HS-27A (cell line): ENCODE measurements at regions not wholly inside any gene's neighbourhood (a gene's known extent, or its start where the extent isn't known, plus 50 kb on each side); places are given as distances from the start of the nearest gene placed in this dataset.
"Not testable (repeated sequence)": the region's sequence is repeated elsewhere in the genome, so short reads cannot be mapped to it uniquely, and the experiment has no call there.

Experiments used
- DNase-seq: peaks from one replicate; pipeline ENCODE4 v3.0.0-alpha.2; 2012; ENCODE audit warnings: low read depth, missing footprints

- no peak for DNase-seq
Observed at GRCh38 chr7:106448992-106449859, 164.4 kb upstream of the NAMPT start.

GRCh38 chr7:106448346-106448991 is 163.7 kb upstream of the NAMPT start:
- DNase-seq, result no peak

- DNase-seq, result no peak
Observed at GRCh38 chr7:106447318-106447847, 162.6 kb upstream of the NAMPT start.

GRCh38 chr7:106445366-106445765 is 160.6 kb upstream of the NAMPT start:
- DNase-seq, result not testable (repeated sequence)

- DNase-seq, result no peak
Observed at GRCh38 chr7:106444068-106444655, 159.4 kb upstream of the NAMPT start.

- no peak for DNase-seq
Observed at GRCh38 chr7:106443156-106443555, 158.4 kb upstream of the NAMPT start.

- DNase-seq, result no peak
Observed at GRCh38 chr7:106442476-106442875, 157.7 kb upstream of the NAMPT start.

- DNase-seq, result not testable (repeated sequence)
Observed at GRCh38 chr7:106441343-106441742, 156.6 kb upstream of the NAMPT start.

GRCh38 chr7:106436933-106437332 is 152.2 kb upstream of the NAMPT start:
- not testable (repeated sequence) for DNase-seq

GRCh38 chr7:106433377-106433776 is 148.6 kb upstream of the NAMPT start:
- DNase-seq, result no peak

GRCh38 chr7:106430535-106431455 is 146.0 kb upstream of the NAMPT start:
- DNase-seq, result no peak

- no peak for DNase-seq
Observed at GRCh38 chr7:106430103-106430502, 145.3 kb upstream of the NAMPT start.

- no peak for DNase-seq
Observed at GRCh38 chr7:106426803-106427202, 142.0 kb upstream of the NAMPT start.

GRCh38 chr7:106425017-106425719 is 140.4 kb upstream of the NAMPT start:
- DNase-seq, result no peak

GRCh38 chr7:106424476-106425016 is 139.8 kb upstream of the NAMPT start:
- no peak for DNase-seq

GRCh38 chr7:106423821-106424475 is 139.2 kb upstream of the NAMPT start:
- DNase-seq, result no peak

GRCh38 chr7:106423111-106423510 is 138.3 kb upstream of the NAMPT start:
- no peak for DNase-seq

- no peak for DNase-seq
Observed at GRCh38 chr7:106421181-106421762, 136.5 kb upstream of the NAMPT start.

GRCh38 chr7:106420736-106421135 is 136.0 kb upstream of the NAMPT start:
- DNase-seq, result no peak

- DNase-seq, result no peak
Observed at GRCh38 chr7:106420210-106420609, 135.4 kb upstream of the NAMPT start.
